Endothelial cell of umbilical vein (primary cell): ENCODE measurements at regions not wholly inside any gene's neighbourhood (a gene's known extent, or its start where the extent isn't known, plus 50 kb on each side); places are given as distances from the start of the nearest gene placed in this dataset.
A peak's percentile ranks its signal among the peaks of the same experiment; 100 is the strongest.

Experiments
- BruUV-seq: library from RNA; stranded (reverse); fragments of 400-500 nt; replicated peaks from 2 replicates; lab custom pipeline; 2021; lab: Mats Ljungman, UMichigan
- CTCF ChIA-PET: fragments of 300-600, 350-600 bp; sonication (Branson Sonifier 250); formaldehyde crosslinking; loops from one replicate; lab custom pipeline; 2021; ENCODE audit warnings: antibody characterized with exemption, inconsistent platforms; lab: Charles Lee
- POLR2A ChIA-PET: fragments of 300-600, 350-600 bp; sonication (Branson Sonifier 250); formaldehyde crosslinking; loops from one replicate; lab custom pipeline; 2021; ENCODE audit warnings: antibody characterized with exemption, inconsistent platforms; lab: Charles Lee
- DNase-seq: peaks from one replicate; pipeline ENCODE4 v3.0.0-alpha.2; 2011; ENCODE audit warnings: low read depth, low spot score
- FAIRE-seq: peaks from 2 replicates; lab custom pipeline; 2011; peaks lifted over from hg19 to GRCh38; lab: Jason Lieb, UNC
- H2AFZ ChIP-seq: 2 replicates; pipeline ENCODE4 v1.6.0; 2012; ENCODE audit warnings: low read depth, low read length, control low read depth, inconsistent platforms
- H3K27ac ChIP-seq: 2 replicates; pipeline ENCODE4 v1.5.1; 2011; ENCODE audit warnings: low read depth, mild to moderate bottlenecking, control low read depth, low read length, moderate library complexity; ENCODE audit not compliant: insufficient read depth
- H3K27me3 ChIP-seq, 2 experiments: 2 replicates each; pipeline versions ENCODE4 v1.6.0 to v1.6.1; 2011; ENCODE audit warnings: low read length in 2 of 2, mixed read lengths in 1 of 2; ENCODE audit not compliant: control insufficient read depth in 2 of 2, insufficient read depth in 2 of 2
- H3K36me3 ChIP-seq, 2 experiments: 2 replicates in 1 of 2; 3 replicates in 1 of 2; pipeline ENCODE4 v1.5.1; 2011; ENCODE audit warnings: low read length in 2 of 2, mild to moderate bottlenecking in 1 of 2, moderate library complexity in 1 of 2; ENCODE audit not compliant: control insufficient read depth in 2 of 2, insufficient read depth in 2 of 2; ENCODE audit errors: extremely low read depth in 1 of 2
- H3K4me1 ChIP-seq: 3 replicates; pipeline ENCODE4 v1.5.1; 2011; ENCODE audit warnings: mild to moderate bottlenecking, low read length; ENCODE audit not compliant: control insufficient read depth, insufficient read depth; ENCODE audit errors: extremely low read depth
- H3K4me2 ChIP-seq: 2 replicates; pipeline ENCODE4 v1.6.1; 2011; ENCODE audit warnings: low read length, control low read depth, mixed read lengths; ENCODE audit not compliant: insufficient read depth
- H3K4me3 ChIP-seq, 3 experiments: fragments of 200-600 bp in 1 of 3; sonication (generic), shearing (Covaris generic) in 1 of 3; replicated peaks in 1 of 3; 2 replicates each; pipeline ENCODE4 v1.5.1; 2011 to 2016; ENCODE audit warnings: control low read depth in 3 of 3, low read length in 3 of 3, mild to moderate bottlenecking in 2 of 3, inconsistent platforms in 1 of 3, low read depth in 1 of 3, moderate library complexity in 1 of 3; ENCODE audit not compliant: insufficient read depth in 1 of 3
- H3K79me2 ChIP-seq: 2 replicates; pipeline ENCODE4 v1.6.0; 2012; ENCODE audit warnings: low read length, inconsistent platforms; ENCODE audit not compliant: control insufficient read depth, insufficient read depth
- H3K9ac ChIP-seq: replicated peaks from 2 replicates; pipeline ENCODE3; 2011; ENCODE audit warnings: low read length, control low read depth; ENCODE audit not compliant: insufficient read depth; ENCODE audit errors: extremely low read depth
- H3K9me1 ChIP-seq: replicated peaks from 3 replicates; pipeline ENCODE4 v1.6.0; 2011; ENCODE audit warnings: mild to moderate bottlenecking, low read length; ENCODE audit not compliant: control insufficient read depth, insufficient read depth; ENCODE audit errors: extremely low read depth
- H3K9me3 ChIP-seq: replicated peaks from 2 replicates; pipeline ENCODE4 v1.5.1; 2012; ENCODE audit warnings: low read length, inconsistent platforms; ENCODE audit not compliant: control insufficient read depth, insufficient read depth
- H4K20me1 ChIP-seq: replicated peaks from 2 replicates; pipeline ENCODE3; 2011; ENCODE audit warnings: mild to moderate bottlenecking, low read length; ENCODE audit not compliant: control insufficient read depth, insufficient read depth; ENCODE audit errors: extremely low read depth
- EZH2 ChIP-seq: IDR thresholded peaks from 2 replicates; pipeline ENCODE4 v1.6.1; 2012; ENCODE audit warnings: borderline replicate concordance, low read depth, mild to moderate bottlenecking, moderate library complexity, low read length, inconsistent platforms; ENCODE audit not compliant: severe bottlenecking
- FOS ChIP-seq: IDR thresholded peaks from 2 replicates; pipeline ENCODE4 v1.6.1; 2011; ENCODE audit warnings: mild to moderate bottlenecking, low read length, moderate library complexity, borderline replicate concordance; ENCODE audit not compliant: insufficient read depth
- GATA2 ChIP-seq: IDR thresholded peaks from 2 replicates; pipeline ENCODE4 v1.7.0; 2011; ENCODE audit warnings: low read depth, mild to moderate bottlenecking, moderate library complexity, mixed read lengths, low read length; ENCODE audit not compliant: insufficient read length, insufficient read depth
- JUN ChIP-seq: IDR thresholded peaks from 2 replicates; pipeline ENCODE4 v1.6.1; 2011; ENCODE audit warnings: borderline replicate concordance, low read depth; ENCODE audit not compliant: insufficient read length, insufficient read depth
- MYC ChIP-seq: IDR thresholded peaks from one replicate; pipeline ENCODE4 v1.6.1; 2011; ENCODE audit warnings: mild to moderate bottlenecking, low read depth, low read length
- POLR2A ChIP-seq: IDR thresholded peaks from 2 replicates; pipeline ENCODE4 v1.6.1; 2012; ENCODE audit warnings: low read depth, mild to moderate bottlenecking, control low read depth, low read length
- dilution Hi-C: fragments of 300-500 bp; cut with MboI; formaldehyde crosslinking; loops from one replicate; pipeline ENCODE4 v1.15.0; 2019; ENCODE audit warnings: low sequenced_read_pairs; ENCODE audit not compliant: extremely low pct_ligation_motif_present
- intact Hi-C: fragments of 100-400 bp; cut with micrococcal nuclease; formaldehyde crosslinking; loops from one replicate; pipeline ENCODE4 v1.10.0; 2022
- TF ChIP-seq, protein P1 (sequence below): IDR thresholded peaks from 2 replicates; pipeline ENCODE4 v1.6.1; 2011; ENCODE audit not compliant: insufficient read depth, insufficient read length

DNA sequence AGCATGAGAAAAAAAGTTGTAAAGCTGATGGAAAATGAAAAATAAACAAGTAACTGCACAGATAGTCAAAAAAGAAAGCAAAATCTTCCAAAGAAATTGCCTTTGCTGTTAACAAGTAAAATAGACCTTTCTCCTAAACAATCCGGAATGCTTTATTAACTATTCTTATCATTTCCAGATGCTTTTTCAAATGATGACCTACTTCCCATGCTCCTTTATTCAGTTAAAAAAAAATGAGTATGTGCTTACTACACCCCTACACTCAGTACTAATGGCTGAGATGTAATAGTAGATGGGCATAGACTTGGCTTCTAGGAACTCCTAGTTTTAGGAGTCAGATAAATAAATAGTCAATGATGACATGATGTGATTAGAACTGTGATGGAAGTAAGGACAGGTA lies 108.5 kb downstream of the NIBAN1 start:
- ChIA-PET POLR2A (no interaction called here), CTCF (interaction anchor here (2.2 kb wide), 1 partner anchor 11 kb away, joined by 5 read pairs; no protein-coding TSS in a partner anchor)
- FAIRE-seq, result no peak
- dilution Hi-C loops (no loop called here), intact Hi-C loops (no loop called here)
- BruUV-seq, result no TSS peak
- H3K27me3 ChIP-seq, result peaks cover 0 to 2% of the 10 kb centered on the region in 2 experiments
- H4K20me1 ChIP-seq, result no peaks in the 10 kb centered on the region
- H3K36me3 ChIP-seq, result no peaks in the 10 kb centered on the region
- no peaks in the 10 kb centered on the region for H3K79me2 ChIP-seq
- no peak overlapping the region for H3K4me3 ChIP-seq
- H3K9ac ChIP-seq, result no peak overlapping the region
- no peak overlapping the region for H2AFZ ChIP-seq
- no peaks in the 10 kb centered on the region for H3K4me1 ChIP-seq
- no peaks in the 10 kb centered on the region for H3K9me1 ChIP-seq
- no peak overlapping the region for H3K27ac ChIP-seq
- H3K9me3 ChIP-seq, result no peaks in the 10 kb centered on the region
- no peak overlapping the region for H3K4me2 ChIP-seq
- no peak for DNase-seq
- TF ChIP-seq FOS (no peak), POLR2A (no peak), MYC (no peak), GATA2 (no peak), EZH2 (no peak)
- TF ChIP-seq, protein P1, sequence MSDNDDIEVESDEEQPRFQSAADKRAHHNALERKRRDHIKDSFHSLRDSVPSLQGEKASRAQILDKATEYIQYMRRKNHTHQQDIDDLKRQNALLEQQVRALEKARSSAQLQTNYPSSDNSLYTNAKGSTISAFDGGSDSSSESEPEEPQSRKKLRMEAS, result no peak

DNA sequence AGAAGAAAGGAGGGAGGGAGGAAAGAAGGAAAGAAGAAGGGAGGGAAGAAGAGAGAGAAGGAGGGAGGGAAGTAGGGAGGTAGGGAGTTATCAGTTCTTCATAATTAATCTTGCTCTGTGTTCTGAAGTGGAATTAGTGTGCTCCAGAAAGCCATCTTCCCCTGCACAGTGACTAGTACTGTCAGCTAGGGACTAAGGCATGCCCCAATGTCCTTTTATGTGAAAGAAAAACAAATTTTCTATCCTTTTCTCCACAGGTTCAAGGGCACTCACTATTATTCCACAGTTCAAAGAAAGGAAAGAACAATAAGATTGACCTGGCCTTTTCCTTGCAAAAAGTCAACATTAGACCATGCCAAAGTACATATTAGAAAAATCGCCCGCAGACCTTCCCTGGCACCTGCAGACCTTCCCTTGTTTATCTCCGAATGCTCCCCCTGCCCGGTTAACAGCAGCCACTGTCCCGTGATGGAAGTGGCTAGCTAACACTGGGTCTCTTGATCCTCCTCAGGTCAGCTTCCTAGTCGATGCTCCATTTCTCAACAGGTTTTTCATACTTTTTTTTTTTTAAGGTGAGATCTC lies 107.2 kb upstream of the EDEM3 start:
- intact Hi-C loops (no loop called here), dilution Hi-C loops (no loop called here)
- H3K9me3 ChIP-seq, result no peaks in the 10 kb centered on the region
- no peak overlapping the region for H3K9ac ChIP-seq
- TF ChIP-seq MYC (no peak), FOS (no peak), POLR2A (no peak), GATA2 (no peak), EZH2 (no peak), JUN (no peak)
- TF ChIP-seq, protein P1, result no peak
- FAIRE-seq (no peak), DNase-seq (peak; percentile 27)
- H3K4me3 ChIP-seq, result no peak overlapping the region
- peaks cover 0 to 2% of the 10 kb centered on the region in 2 experiments for H3K27me3 ChIP-seq
- no peak overlapping the region for H3K4me2 ChIP-seq
- H3K4me1 ChIP-seq, result no peaks in the 10 kb centered on the region
- no peaks in the 10 kb centered on the region for H3K9me1 ChIP-seq
- H3K27ac ChIP-seq, result no peak overlapping the region
- ChIA-PET CTCF (interaction anchor here (1.4 kb wide), 1 partner anchor 309 kb away, joined by 3 read pairs; no protein-coding TSS in a partner anchor), POLR2A (no interaction called here)
- H3K36me3 ChIP-seq, result no peaks in the 10 kb centered on the region
- no peaks in the 10 kb centered on the region for H4K20me1 ChIP-seq
- no TSS peak for BruUV-seq
- no peak overlapping the region for H2AFZ ChIP-seq
- H3K79me2 ChIP-seq, result no peaks in the 10 kb centered on the region
